ENCODE measurements at regions not wholly inside any gene's neighbourhood (a gene's known extent, or its start where the extent isn't known, plus 50 kb on each side); places are given as distances from the start of the nearest gene placed in this dataset.

GRCh38 chr12:131454418-131455217 is 256.3 kb upstream of the SFSWAP start:
- ATAC-seq (ENCODE audit: insufficient number of reproducible peaks, low FRiP score, low read depth) (no peak), DNase-seq (ENCODE audit: low spot score) (no peak)
- no peaks in the 10 kb centered on the region for H3K27me3 ChIP-seq (replicated peaks; ENCODE audit: insufficient read depth)
- no peak overlapping the region for H3K27ac ChIP-seq
- H3K4me1 ChIP-seq (ENCODE audit: control insufficient read depth in 1 of 2, low read depth in 2 of 2), result no peaks in the 10 kb centered on the region
- H3K4me3 ChIP-seq, result no peak overlapping the region
- no peaks in the 10 kb centered on the region for H3K36me3 ChIP-seq
- H3K9me3 ChIP-seq, result no peaks in the 10 kb centered on the region
- TF ChIP-seq CTCF (IDR thresholded peaks at IDR 0.05), result no peak

GRCh38 chr12:131455218-131455506 is 255.7 kb upstream of the SFSWAP start:
- DNase-seq (ENCODE audit: low spot score), result no peak
- ATAC-seq (ENCODE audit: insufficient number of reproducible peaks, low FRiP score, low read depth), result no peak
- Histone ChIP-seq H3K36me3 (no peaks in the 10 kb centered on the region), H3K4me1 (ENCODE audit: control insufficient read depth in 1 of 2, low read depth in 2 of 2) (no peaks in the 10 kb centered on the region), H3K27me3 (replicated peaks; ENCODE audit: insufficient read depth) (no peaks in the 10 kb centered on the region), H3K4me3 (no peak overlapping the region), H3K27ac (no peak overlapping the region), H3K9me3 (no peaks in the 10 kb centered on the region)
- no peak for TF ChIP-seq CTCF (IDR thresholded peaks at IDR 0.05)

- TF ChIP-seq CTCF (IDR thresholded peaks at IDR 0.05), result no peak
- Histone ChIP-seq H3K27me3 (replicated peaks; ENCODE audit: insufficient read depth) (no peaks in the 10 kb centered on the region), H3K4me1 (ENCODE audit: control insufficient read depth in 1 of 2, low read depth in 2 of 2) (no peaks in the 10 kb centered on the region), H3K36me3 (no peaks in the 10 kb centered on the region), H3K4me3 (no peak overlapping the region), H3K27ac (no peak overlapping the region), H3K9me3 (no peaks in the 10 kb centered on the region)
- DNase-seq (ENCODE audit: low spot score), result no peak
- no peak for ATAC-seq (ENCODE audit: insufficient number of reproducible peaks, low FRiP score, low read depth)
Measured at GRCh38 chr12:131455581-131456110, 255.2 kb upstream of the SFSWAP start.

GRCh38 chr12:131456301-131457027 is 254.4 kb upstream of the SFSWAP start:
- DNase-seq (ENCODE audit: low spot score) (no peak), ATAC-seq (ENCODE audit: insufficient number of reproducible peaks, low FRiP score, low read depth) (no peak)
- Histone ChIP-seq H3K36me3 (no peaks in the 10 kb centered on the region), H3K9me3 (no peaks in the 10 kb centered on the region), H3K27me3 (replicated peaks; ENCODE audit: insufficient read depth) (no peaks in the 10 kb centered on the region), H3K4me1 (ENCODE audit: control insufficient read depth in 1 of 2, low read depth in 2 of 2) (no peaks in the 10 kb centered on the region), H3K27ac (no peak overlapping the region), H3K4me3 (no peak overlapping the region)
- TF ChIP-seq CTCF (IDR thresholded peaks at IDR 0.05), result no peak

GRCh38 chr12:131457028-131457310 is 253.9 kb upstream of the SFSWAP start:
- Histone ChIP-seq H3K36me3 (no peaks in the 10 kb centered on the region), H3K27me3 (replicated peaks; ENCODE audit: insufficient read depth) (no peaks in the 10 kb centered on the region), H3K4me1 (ENCODE audit: control insufficient read depth in 1 of 2, low read depth in 2 of 2) (no peaks in the 10 kb centered on the region), H3K9me3 (no peaks in the 10 kb centered on the region), H3K4me3 (no peak overlapping the region), H3K27ac (no peak overlapping the region)
- DNase-seq (ENCODE audit: low spot score), result no peak
- no peak for ATAC-seq (ENCODE audit: insufficient number of reproducible peaks, low FRiP score, low read depth)
- no peak for TF ChIP-seq CTCF (IDR thresholded peaks at IDR 0.05)

All from thoracic aorta (tissue), 2 donors.